Vagina (tissue), 2 donors: ENCODE measurements at regions not wholly inside any gene's neighbourhood (a gene's known extent, or its start where the extent isn't known, plus 50 kb on each side); places are given as distances from the start of the nearest gene placed in this dataset.

Source experiments
- CTCF ChIP-seq, 3 experiments: fragments of 450-650 bp in 2 of 3; fragments of 200-600 bp in 1 of 3; sonication (generic) in 1 of 3; IDR thresholded peaks; one replicate each; pipeline ENCODE4 v1.5.1; 2017 to 2019; ENCODE audit warnings: antibody characterized with exemption in 3 of 3, mild to moderate bottlenecking in 2 of 3, moderate library complexity in 2 of 3
- POLR2A ChIP-seq, 2 donors: fragments of 450-650 bp; IDR thresholded peaks; one replicate each; pipeline ENCODE4 v1.6.1; 2017; ENCODE audit warnings: antibody characterized with exemption in 2 of 2, mild to moderate bottlenecking in 2 of 2, moderate library complexity in 2 of 2

- TF ChIP-seq CTCF (IDR thresholded peaks at IDR 0.05) (no peak), POLR2A (IDR thresholded peaks at IDR 0.05) (no peak)
These were observed 50.6 kb upstream of the FAM174B start for GRCh38 chr15:92706201-92706600.
